ENCODE measurements at regions not wholly inside any gene's neighbourhood (a gene's known extent, or its start where the extent isn't known, plus 50 kb on each side); places are given as distances from the start of the nearest gene placed in this dataset.

DNA sequence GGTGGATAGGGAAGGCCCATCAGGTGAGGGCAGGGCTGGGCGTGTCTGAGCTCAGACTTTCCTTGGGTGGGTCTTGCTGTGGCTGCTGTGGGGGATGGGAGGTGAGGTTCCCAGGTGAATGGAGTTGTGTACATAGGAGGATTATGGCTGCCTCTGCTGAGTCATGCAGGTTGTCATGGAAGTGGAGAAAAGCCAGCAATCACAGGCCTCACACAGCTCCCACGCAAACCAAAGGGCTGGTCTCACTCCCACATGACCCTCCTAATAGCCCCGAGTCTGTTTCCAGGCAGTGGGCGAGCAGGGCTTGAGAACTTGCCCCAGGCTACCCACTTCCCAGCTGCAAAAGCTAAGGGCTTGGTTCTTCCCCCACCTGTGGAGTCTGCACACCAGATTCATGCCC lies 149.5 kb downstream of the IPO8 start:
- POLR2A ChIA-PET (ENCODE audit: unreplicated experiment) = no interaction called here

More for the DNA sequence above, 149.5 kb downstream of the IPO8 start:
- ATAC-seq (ENCODE audit: low read depth) (no peak), DNase-seq (no peak)
- Histone ChIP-seq H3K9me3 (ENCODE audit: control insufficient read depth, insufficient read depth, low read length) (no peaks in the 10 kb centered on the region), H3K4ac (ENCODE audit: low read depth, low read length) (no peak overlapping the region), H3K4me1 (ENCODE audit: control insufficient read depth, insufficient read depth, low read length) (no peaks in the 10 kb centered on the region), H3K9ac (ENCODE audit: low read depth, low read length) (no peak overlapping the region), H4K91ac (ENCODE audit: insufficient read depth, low read depth, low read length) (no peak overlapping the region), H3K18ac (ENCODE audit: low read depth, low read length) (no peak overlapping the region), H2AK5ac (ENCODE audit: low read depth, low read length) (no peak overlapping the region), H2BK120ac (ENCODE audit: low read depth, low read length) (no peak overlapping the region), H2BK5ac (ENCODE audit: low read depth, low read length, poor library complexity, severe bottlenecking) (no peak overlapping the region), H3K4me3 (ENCODE audit: insufficient read depth, low read depth, low read length) (no peak overlapping the region), H3K14ac (replicated peaks; ENCODE audit: low read depth, low read length) (no peak overlapping the region), H2AK9ac (replicated peaks; ENCODE audit: low read depth, low read length, poor library complexity) (no peak overlapping the region), H3K4me2 (ENCODE audit: low read depth, low read length) (no peak overlapping the region), H2BK15ac (ENCODE audit: low read depth, low read length) (no peak overlapping the region), H4K8ac (ENCODE audit: low read depth in 2 of 2, low read length in 2 of 2) (no peak overlapping the region), H3K27ac (ENCODE audit: insufficient read depth, low read length) (no peak overlapping the region), H4K5ac (ENCODE audit: low read depth, low read length) (no peak overlapping the region), H2AFZ (replicated peaks; ENCODE audit: low read length, poor library complexity) (no peak overlapping the region), H3K56ac (ENCODE audit: extremely low read depth, insufficient read depth, low read length) (no peak overlapping the region), H3K36me3 (ENCODE audit: control insufficient read depth, insufficient read depth, low read length) (no peaks in the 10 kb centered on the region), H4K20me1 (ENCODE audit: insufficient read depth, low read length) (no peaks in the 10 kb centered on the region), H3K27me3 (ENCODE audit: control insufficient read depth, insufficient read depth, low read length) (no peaks in the 10 kb centered on the region), H3K79me1 (ENCODE audit: low read depth in 1 of 2, low read length in 2 of 2) (no peaks in the 10 kb centered on the region), H2BK20ac (ENCODE audit: low read depth, low read length) (no peak overlapping the region), H3K23ac (ENCODE audit: low read depth, low read length) (no peak overlapping the region), H3K9me1 (ENCODE audit: insufficient read depth, low read length) (no peaks in the 10 kb centered on the region)
- CTCF ChIA-PET = no interaction called here
- intact Hi-C loops (cut with micrococcal nuclease) (no loop called here), dilution Hi-C loops (cut with HindIII; ENCODE audit: low sequenced_read_pairs, unreplicated experiment) (no loop called here), in situ Hi-C loops (cut with MboI; ENCODE audit: low sequenced_read_pairs) (no loop called here)
- no peak for TF ChIP-seq MAZ (IDR thresholded peaks at IDR 0.05; ENCODE audit: borderline replicate concordance, low read depth, low read length)
- TF ChIP-seq RAD21 (IDR thresholded peaks at IDR 0.05; ENCODE audit: low read length) = no peak
- TF ChIP-seq CTCF (conservative IDR thresholded peaks at IDR 0.05; ENCODE audit: low read depth, low read length) = no peak
- TF ChIP-seq NFE2L2 (IDR thresholded peaks at IDR 0.05; ENCODE audit: low read depth, low read length) = no peak
- TF ChIP-seq POLR2A (IDR thresholded peaks at IDR 0.05; ENCODE audit: low read depth, low read length) = no peak
- TF ChIP-seq ELK1 (IDR thresholded peaks at IDR 0.05; ENCODE audit: borderline replicate concordance, low read depth, low read length) = no peak
- TF ChIP-seq, protein P1, sequence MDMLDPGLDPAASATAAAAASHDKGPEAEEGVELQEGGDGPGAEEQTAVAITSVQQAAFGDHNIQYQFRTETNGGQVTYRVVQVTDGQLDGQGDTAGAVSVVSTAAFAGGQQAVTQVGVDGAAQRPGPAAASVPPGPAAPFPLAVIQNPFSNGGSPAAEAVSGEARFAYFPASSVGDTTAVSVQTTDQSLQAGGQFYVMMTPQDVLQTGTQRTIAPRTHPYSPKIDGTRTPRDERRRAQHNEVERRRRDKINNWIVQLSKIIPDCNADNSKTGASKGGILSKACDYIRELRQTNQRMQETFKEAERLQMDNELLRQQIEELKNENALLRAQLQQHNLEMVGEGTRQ (IDR thresholded peaks at IDR 0.05; ENCODE audit: low read depth, low read length) = no peak
- TF ChIP-seq FOS (IDR thresholded peaks at IDR 0.05; ENCODE audit: low read depth, low read length) = no peak
- TF ChIP-seq CEBPB (IDR thresholded peaks at IDR 0.05; ENCODE audit: low read depth, low read length) = no peak
- TF ChIP-seq SMC3 (IDR thresholded peaks at IDR 0.05; ENCODE audit: low read depth, low read length) = no peak
- TF ChIP-seq MXI1 (IDR thresholded peaks at IDR 0.05; ENCODE audit: borderline replicate concordance, low read depth, low read length) = no peak
- no peak for TF ChIP-seq BHLHE40 (IDR thresholded peaks at IDR 0.05; ENCODE audit: low read depth, low read length)
- TF ChIP-seq CHD1 (IDR thresholded peaks at IDR 0.05; ENCODE audit: low read depth, low read length) = no peak
- no peak for TF ChIP-seq RCOR1 (IDR thresholded peaks at IDR 0.05; ENCODE audit: insufficient replicate concordance, low read length)
- no peak for TF ChIP-seq RFX5 (IDR thresholded peaks at IDR 0.05; ENCODE audit: low read depth, low read length)
- no peak for TF ChIP-seq MAFK (IDR thresholded peaks at IDR 0.05; ENCODE audit: low read depth, low read length)
- no CpG with 5 or more reads among the region's 4 CpGs for WGBS, 2 experiments (ENCODE audit: extremely low coverage in 2 of 2, insufficient read length in 1 of 2)
- no TSS peak for BruUV-seq (replicated peaks)
